Prostate gland (tissue), 2 donors: ENCODE measurements at regions not wholly inside any gene's neighbourhood (a gene's known extent, or its start where the extent isn't known, plus 50 kb on each side); places are given as distances from the start of the nearest gene placed in this dataset.
"Not testable (repeated sequence)": the region's sequence is repeated elsewhere in the genome, so short reads cannot be mapped to it uniquely, and the experiment has no call there.

Experiments
- DNase-seq: peaks from one replicate; pipeline ENCODE4 v3.0.0-alpha.2; 2019; ENCODE audit warnings: low spot score
- H3K27ac ChIP-seq, 2 donors: fragments of 200-600 bp; sonication (generic); 2 replicates each; pipeline ENCODE4 v1.5.1; 2017 to 2019
- H3K27me3 ChIP-seq: fragments of 200-600 bp; sonication (generic); replicated peaks from 2 replicates; pipeline ENCODE4 v1.5.1; 2019; ENCODE audit not compliant: insufficient read depth
- H3K36me3 ChIP-seq, 2 donors: fragments of 200-600 bp; sonication (generic); 1 replicate in 1 of 2; 2 replicates in 1 of 2; pipeline versions ENCODE4 v1.5.1 to v1.8.1; 2017 to 2019
- H3K4me1 ChIP-seq: fragments of 200-600 bp; sonication (generic); replicated peaks from 2 replicates; pipeline ENCODE4 v1.5.1; 2019
- H3K4me3 ChIP-seq, 2 donors: fragments of 200-600 bp; sonication (generic); 2 replicates each; pipeline ENCODE4 v1.5.1; 2017 to 2019
- H3K9me3 ChIP-seq: fragments of 200-600 bp; sonication (generic); 2 replicates; pipeline ENCODE4 v1.5.1; 2017
- POLR2A ChIP-seq: fragments of 450-650 bp; IDR thresholded peaks from one replicate; pipeline ENCODE4 v1.6.1; 2016; ENCODE audit warnings: antibody characterized with exemption, mild to moderate bottlenecking
- POLR2AphosphoS5 ChIP-seq: sonication (generic); formaldehyde crosslinking; IDR thresholded peaks from one replicate; pipeline ENCODE4 v1.6.1; 2017; ENCODE audit warnings: antibody characterized with exemption
- WGBS: methylation state at CpG from one replicate; pipeline ENCODE4 v1.1.5; 2018; 5-methylcytosine and 5-hydroxymethylcytosine counted together
- intact Hi-C: fragments of 100-400 bp; cut with DNase I; formaldehyde crosslinking; loops from one replicate; pipeline ENCODE4 v1.14.2; 2022
- TF ChIP-seq, protein P1 (sequence below), 4 experiments: fragments of 200-600 bp in 2 of 4; fragments of 450-650 bp in 2 of 4; sonication (generic) in 2 of 4; IDR thresholded peaks; 1 replicate in 3 of 4; 2 replicates in 1 of 4; pipeline ENCODE4 v1.5.1; 2016 to 2019; ENCODE audit warnings: antibody characterized with exemption in 4 of 4, mild to moderate bottlenecking in 2 of 4, moderate library complexity in 2 of 4

DNA sequence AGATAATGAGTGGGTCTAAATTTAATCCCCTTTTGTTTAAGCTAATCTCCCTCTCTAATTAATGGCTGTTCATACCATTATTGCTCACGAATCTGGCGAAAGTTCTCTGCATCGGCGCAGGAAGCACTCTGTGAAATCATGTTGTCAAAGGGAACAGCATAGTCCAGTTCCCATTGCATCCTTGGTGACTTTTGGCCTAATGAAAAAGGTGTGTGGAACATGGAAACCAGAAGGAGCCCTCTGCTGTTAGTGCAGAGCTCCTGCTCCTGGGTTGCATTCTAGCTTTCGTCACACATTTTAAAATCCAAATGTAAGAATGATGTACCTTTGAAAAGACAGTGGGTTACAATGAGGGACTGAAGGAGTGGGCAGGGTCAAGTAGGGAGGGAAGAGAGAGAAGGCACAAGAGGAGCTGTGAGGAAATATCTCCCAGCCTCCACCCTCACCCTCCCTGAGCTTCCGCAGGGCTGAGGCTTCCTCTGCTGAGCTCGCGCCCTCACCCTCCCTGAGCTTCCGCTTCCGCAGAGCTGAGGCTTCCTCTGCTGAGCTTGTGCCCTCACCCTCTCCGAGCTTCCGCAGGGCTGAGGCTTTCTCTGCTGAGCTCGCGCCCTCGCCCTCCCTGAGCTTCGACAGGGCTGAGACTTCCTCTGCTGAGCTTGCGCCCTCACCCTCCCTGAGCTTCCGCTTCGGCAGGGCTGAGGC lies 754.3 kb upstream of the TPTE start:
- WGBS = 69% methylated on average over 19 of the region's 19 CpGs
- intact Hi-C loops, H3K4me1 ChIP-seq, H3K27ac ChIP-seq, H3K36me3 ChIP-seq, H3K4me3 ChIP-seq, DNase-seq, H3K27me3 ChIP-seq, H3K9me3 ChIP-seq: not testable (repeated sequence)

DNA sequence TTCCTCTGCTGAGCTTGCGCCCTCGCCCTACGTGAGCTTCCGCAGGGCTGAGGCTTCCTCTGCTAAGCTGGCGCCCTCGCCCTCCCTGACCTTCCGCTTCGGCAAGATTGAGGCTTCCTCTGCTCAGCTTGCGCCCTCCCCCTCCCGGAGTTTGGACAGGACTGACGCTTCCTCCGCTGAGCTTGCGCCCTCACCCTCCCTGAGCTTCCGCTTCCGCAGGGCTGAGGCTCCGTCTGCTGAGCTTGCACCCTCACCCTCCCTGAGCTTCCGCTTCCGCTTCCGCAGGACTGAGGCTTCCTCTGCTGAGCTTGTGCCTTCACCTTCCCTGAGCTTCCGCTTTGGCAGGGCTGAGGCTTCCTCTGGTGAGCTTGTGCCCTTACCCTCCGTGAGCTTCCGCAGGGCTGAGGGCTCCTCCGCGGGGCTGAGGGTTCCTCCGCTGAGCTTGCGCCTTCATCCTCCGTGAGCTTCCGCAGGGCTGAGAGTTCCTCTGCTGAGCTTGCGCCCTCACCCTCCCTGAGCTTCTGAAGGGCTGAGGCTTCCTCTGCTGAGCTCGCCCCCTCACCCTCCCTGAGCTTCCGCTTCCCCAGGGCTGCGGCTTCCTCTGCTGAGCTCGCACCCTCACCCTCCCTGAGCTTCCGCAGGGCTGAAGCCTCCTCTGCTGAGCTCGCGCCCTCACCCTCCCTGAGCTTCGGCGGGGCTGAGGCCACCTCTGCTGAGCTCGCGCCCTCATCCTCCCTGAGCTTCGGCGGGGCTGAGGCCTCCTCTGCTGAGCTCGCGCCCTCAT lies 753.6 kb upstream of the TPTE start:
- Histone ChIP-seq H3K36me3 (no peaks in the 10 kb centered on the region), H3K4me3 (no peak overlapping the region), H3K9me3 (no peaks in the 10 kb centered on the region), H3K4me1 (no peaks in the 10 kb centered on the region), H3K27me3 (no peaks in the 10 kb centered on the region), H3K27ac (no peak overlapping the region)
- DNase-seq = no peak
- TF ChIP-seq, protein P1, sequence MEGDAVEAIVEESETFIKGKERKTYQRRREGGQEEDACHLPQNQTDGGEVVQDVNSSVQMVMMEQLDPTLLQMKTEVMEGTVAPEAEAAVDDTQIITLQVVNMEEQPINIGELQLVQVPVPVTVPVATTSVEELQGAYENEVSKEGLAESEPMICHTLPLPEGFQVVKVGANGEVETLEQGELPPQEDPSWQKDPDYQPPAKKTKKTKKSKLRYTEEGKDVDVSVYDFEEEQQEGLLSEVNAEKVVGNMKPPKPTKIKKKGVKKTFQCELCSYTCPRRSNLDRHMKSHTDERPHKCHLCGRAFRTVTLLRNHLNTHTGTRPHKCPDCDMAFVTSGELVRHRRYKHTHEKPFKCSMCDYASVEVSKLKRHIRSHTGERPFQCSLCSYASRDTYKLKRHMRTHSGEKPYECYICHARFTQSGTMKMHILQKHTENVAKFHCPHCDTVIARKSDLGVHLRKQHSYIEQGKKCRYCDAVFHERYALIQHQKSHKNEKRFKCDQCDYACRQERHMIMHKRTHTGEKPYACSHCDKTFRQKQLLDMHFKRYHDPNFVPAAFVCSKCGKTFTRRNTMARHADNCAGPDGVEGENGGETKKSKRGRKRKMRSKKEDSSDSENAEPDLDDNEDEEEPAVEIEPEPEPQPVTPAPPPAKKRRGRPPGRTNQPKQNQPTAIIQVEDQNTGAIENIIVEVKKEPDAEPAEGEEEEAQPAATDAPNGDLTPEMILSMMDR (IDR thresholded peaks at IDR 0.05) = no peak
- no peak for TF ChIP-seq POLR2A
- no peak for TF ChIP-seq POLR2AphosphoS5
- WGBS = 68% methylated on average over 44 of the region's 44 CpGs
- intact Hi-C loops = no loop called here

DNA sequence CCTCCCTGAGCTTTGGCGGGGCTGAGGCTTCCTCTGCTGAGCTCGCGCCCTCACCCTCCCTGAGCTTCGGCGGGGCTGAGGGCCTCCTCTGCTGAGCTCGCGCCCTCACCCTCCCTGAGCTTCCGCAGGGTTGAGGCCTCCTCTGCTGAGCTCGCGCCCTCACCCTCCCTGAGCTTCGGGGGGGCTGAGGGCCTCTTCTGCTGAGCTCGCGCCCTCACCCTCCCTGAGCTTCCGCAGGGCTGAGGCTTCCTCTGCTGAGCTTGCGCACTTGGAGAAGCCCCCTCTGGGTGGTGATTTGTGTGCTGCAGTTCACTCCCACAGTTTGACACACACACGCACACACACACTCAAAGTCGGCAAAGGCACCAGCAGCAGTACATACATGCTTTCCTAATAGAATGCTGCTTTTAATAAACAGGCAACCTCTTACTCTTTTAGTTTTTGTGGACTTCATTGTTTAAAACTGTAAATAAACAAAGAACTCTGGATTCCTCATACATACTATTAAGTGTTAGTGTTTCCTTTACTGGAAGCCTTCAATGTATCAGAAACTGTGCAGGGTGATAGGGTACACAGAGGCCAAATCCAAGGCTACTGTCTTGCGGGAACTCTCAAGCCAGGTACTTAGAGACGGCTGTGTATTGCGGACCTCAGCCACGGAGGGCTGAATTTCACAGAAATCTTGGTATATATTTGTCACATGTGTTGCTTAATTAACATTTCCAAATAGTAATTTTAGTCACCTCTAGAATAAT lies 752.8 kb upstream of the TPTE start:
- H3K27ac ChIP-seq, DNase-seq, intact Hi-C loops: not testable (repeated sequence)

DNA sequence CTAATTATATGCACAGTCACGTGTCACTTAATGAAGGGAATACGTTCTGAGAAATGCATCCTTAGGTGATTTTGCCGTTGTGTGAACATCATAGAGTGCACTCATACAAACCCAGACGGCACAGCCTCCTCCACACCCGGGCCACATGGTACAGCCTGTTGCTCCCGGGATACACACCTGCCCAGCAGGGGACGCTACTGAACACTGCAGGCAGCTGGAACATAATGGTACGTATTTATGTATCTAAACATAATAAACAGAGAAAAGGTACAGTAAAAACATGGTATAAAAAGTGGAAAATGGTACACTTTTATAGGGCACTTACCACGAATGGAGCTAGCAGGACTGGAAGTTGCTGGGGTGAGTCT lies 752.3 kb upstream of the TPTE start:
- intact Hi-C loops, DNase-seq, H3K4me3 ChIP-seq, H3K27me3 ChIP-seq, H3K27ac ChIP-seq, H3K36me3 ChIP-seq, H3K9me3 ChIP-seq, H3K4me1 ChIP-seq: not testable (repeated sequence)
- WGBS = 76% methylated on average over 9 of the region's 9 CpGs

More for the DNA sequence above, 752.8 kb upstream of the TPTE start:
- not testable (repeated sequence) for H3K4me3 ChIP-seq, H3K27me3 ChIP-seq, H3K9me3 ChIP-seq, H3K4me1 ChIP-seq, H3K36me3 ChIP-seq
- 77% methylated on average over 21 of the region's 21 CpGs for WGBS

DNA sequence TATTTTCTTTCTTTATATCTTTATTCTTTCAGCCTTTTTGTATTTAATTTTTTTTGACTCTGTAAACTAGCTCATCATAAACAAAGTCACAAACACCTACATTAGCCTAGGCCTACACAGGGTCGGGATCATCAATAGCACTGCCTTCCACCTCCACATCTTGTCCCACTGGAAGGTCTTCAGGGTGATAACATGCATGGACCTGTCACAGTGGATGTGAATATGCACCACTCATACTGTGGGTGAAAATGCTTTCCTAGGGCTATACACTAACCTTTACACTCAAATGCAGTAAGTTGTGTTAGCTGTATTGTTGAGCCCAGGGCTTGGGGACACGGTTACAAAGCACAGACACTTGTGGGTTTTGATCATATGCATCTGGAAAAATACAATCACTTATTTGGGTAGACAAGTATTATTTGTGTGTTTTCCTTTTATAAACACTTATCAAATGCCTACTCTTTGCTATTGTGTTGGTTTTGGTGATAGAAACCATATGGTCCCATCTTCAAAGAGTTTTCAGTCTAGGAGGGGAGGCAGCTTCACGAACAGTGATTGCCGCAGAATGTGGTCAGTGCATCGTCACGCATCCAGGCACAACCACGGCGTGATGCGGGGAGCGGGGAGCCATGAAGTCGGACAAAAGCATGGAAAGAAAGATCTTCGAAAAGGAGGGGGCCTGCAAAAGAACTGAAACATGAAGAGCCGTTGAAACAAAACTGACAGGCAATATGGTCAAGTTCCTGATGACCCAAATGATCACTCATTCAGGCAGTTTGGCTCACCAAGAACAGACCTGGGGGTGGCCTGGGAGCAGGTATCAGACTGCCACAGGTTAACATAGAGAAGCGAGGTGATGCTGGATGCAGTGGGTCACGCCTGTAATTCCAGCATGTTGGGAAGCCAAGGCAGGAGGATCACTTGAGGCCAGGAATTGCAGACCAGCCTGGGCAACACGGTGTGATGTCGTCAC lies 751.4 kb upstream of the TPTE start:
- H3K36me3 ChIP-seq, intact Hi-C loops, H3K4me1 ChIP-seq, H3K27me3 ChIP-seq, H3K9me3 ChIP-seq, H3K4me3 ChIP-seq, H3K27ac ChIP-seq, DNase-seq: not testable (repeated sequence)
- WGBS = 73% methylated on average over 17 of the region's 17 CpGs

DNA sequence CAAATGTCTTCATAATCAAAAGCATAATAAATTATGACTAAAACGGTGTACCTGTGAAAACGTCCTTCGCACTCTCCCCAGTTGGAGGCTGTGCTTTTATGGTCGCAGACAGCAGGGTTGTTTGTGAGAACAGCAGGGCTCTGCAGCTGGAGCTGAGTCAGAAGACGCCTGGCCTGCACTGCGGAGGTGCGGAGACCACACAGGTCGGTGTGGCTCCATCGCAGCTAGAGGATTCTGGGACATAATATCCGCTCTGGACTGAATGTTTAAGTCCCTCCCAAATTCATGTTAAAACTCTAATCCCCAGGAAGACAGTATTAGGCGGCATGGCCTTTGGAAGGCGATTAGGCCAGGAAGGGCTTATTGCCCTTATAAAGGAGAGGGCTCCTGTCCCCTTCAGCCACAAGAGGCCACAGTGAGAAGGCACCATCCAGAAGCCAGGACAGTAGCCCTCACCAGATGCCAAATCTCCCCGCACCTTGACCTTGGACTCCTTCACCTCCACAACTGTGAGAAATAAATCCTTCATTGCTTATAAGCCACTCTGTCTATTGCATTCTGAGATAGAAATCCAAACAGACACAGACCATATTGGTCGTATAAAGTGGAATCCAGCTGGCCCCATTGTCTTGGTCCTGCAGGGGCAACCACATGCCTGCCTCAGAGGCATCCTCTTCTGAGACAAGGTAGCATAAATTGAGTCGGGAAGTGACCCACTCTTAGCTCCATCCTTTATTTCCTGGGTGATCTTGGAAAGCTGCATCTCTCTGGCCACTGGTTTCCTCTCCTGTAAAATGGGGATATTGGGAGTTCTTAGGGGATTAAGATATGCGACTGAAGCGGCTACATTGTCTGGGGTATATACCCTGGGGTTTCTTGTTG lies 749.7 kb upstream of the TPTE start:
- 63% methylated on average over 17 of the region's 17 CpGs for WGBS
- H3K36me3 ChIP-seq, H3K27ac ChIP-seq, DNase-seq, intact Hi-C loops, H3K9me3 ChIP-seq, H3K27me3 ChIP-seq, H3K4me1 ChIP-seq, H3K4me3 ChIP-seq: not testable (repeated sequence)
